ENCODE measurements at regions not wholly inside any gene's neighbourhood (a gene's known extent, or its start where the extent isn't known, plus 50 kb on each side); places are given as distances from the start of the nearest gene placed in this dataset.

DNA sequence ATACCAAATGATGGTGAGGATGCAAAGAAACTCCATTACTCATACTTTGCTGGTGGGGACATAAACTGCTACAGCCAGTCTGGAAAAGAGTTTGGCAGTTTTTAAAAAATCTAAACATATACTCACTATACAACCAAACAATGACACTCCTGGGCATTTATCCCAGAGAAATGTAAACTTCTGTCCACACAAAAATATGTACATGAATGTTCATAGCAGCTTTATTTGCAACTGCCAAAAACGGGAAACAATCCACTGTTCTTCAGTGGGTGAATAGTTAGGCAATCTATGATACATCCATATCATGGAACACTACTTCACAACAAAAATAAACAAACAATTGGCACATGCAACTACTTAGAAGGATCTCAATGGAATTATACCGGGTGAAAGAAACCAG lies 276.4 kb upstream of the SP8 start:
- Histone ChIP-seq H3K4me1 (ENCODE audit: low read depth) (peaks cover 11% of the 10 kb centered on the region), H3K36me3 (no peaks in the 10 kb centered on the region), H3K9me3 (ENCODE audit: low read depth) (no peaks in the 10 kb centered on the region), H3K27ac (no peak overlapping the region), H3K4me3 (no peak overlapping the region), H3K27me3 (no peaks in the 10 kb centered on the region)
- TF ChIP-seq, protein P1, sequence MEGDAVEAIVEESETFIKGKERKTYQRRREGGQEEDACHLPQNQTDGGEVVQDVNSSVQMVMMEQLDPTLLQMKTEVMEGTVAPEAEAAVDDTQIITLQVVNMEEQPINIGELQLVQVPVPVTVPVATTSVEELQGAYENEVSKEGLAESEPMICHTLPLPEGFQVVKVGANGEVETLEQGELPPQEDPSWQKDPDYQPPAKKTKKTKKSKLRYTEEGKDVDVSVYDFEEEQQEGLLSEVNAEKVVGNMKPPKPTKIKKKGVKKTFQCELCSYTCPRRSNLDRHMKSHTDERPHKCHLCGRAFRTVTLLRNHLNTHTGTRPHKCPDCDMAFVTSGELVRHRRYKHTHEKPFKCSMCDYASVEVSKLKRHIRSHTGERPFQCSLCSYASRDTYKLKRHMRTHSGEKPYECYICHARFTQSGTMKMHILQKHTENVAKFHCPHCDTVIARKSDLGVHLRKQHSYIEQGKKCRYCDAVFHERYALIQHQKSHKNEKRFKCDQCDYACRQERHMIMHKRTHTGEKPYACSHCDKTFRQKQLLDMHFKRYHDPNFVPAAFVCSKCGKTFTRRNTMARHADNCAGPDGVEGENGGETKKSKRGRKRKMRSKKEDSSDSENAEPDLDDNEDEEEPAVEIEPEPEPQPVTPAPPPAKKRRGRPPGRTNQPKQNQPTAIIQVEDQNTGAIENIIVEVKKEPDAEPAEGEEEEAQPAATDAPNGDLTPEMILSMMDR (IDR thresholded peaks at IDR 0.05; ENCODE audit: low read depth, low read length), result no peak
- no peak for DNase-seq (ENCODE audit: low read depth in 1 of 2, low spot score in 1 of 2)

DNA sequence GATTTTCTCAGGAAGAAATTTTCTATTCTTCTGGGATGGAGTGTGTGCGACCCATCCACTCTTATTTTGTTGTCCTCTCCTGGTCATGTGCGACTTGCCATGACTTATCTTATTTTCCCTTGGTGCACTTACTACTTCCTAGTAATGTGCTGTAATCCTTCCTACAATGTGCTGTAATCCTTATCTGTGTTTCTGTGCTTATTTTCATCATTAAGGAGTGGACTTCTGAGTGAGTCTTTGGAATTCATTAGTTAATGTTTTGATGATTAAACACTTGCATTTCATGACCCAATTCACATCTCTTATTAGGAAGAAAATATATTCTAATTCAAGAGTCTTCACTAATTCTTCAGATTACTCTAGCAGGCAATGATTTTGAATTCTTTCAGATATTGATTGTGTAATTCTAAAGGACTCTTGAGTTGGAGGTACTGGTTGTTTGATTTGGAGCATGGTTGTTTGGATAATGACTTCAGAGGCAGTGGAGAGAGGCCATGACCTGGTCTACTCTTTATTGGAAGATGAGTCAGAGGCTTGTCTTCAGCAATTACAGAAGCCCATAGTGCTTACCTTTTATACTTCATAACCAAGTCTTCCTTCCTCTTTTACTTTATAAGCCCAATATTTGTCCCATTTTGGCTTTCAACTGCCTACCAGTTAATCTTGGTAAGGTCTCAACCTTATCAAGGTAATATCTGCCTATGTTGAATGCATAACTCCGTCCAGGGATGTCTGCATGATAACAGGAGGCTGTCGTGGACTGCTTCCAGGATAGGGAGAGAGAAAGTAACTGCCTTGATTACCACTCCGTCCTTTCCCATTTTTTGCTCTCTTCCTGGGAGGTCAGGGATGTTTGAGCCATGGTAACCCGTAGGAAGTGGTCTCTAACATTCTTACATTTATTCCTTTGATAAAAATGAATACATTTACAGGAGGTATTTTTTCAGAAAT lies 278.3 kb upstream of the SP8 start:
- no peaks in the 10 kb centered on the region for H3K36me3 ChIP-seq
- no peak overlapping the region for H3K27ac ChIP-seq
- H3K4me3 ChIP-seq, result no peak overlapping the region
- DNase-seq (ENCODE audit: low read depth in 1 of 2, low spot score in 1 of 2), result no peak
- H3K9me3 ChIP-seq (ENCODE audit: low read depth), result no peaks in the 10 kb centered on the region
- H3K27me3 ChIP-seq, result no peaks in the 10 kb centered on the region
- TF ChIP-seq, protein P1 (IDR thresholded peaks at IDR 0.05; ENCODE audit: low read depth, low read length), result no peak
- H3K4me1 ChIP-seq (ENCODE audit: low read depth), result peaks cover 10% of the 10 kb centered on the region

DNA sequence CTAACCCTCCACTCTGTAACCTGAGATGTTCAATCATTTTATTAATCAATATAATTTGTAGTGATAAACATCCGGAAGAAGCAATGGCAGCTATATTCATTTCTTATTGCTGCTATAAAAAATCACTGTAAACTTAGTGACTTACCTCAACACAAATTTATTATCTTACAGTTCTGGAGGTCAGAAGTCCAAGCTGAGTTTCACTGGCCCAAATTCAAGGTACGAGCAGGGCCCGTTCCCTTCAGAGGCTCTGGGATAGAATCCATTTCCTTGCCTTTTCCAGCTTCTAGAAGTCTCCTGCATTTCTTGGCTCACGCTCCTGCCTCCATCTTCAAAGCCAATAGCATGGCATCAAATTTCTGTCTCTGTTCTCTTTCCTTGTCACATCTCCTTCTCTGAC lies 279.5 kb upstream of the SP8 start:
- H3K27ac ChIP-seq, result no peak overlapping the region
- H3K9me3 ChIP-seq (ENCODE audit: low read depth), result no peaks in the 10 kb centered on the region
- no peak overlapping the region for H3K4me3 ChIP-seq
- no peak for DNase-seq (ENCODE audit: low read depth in 1 of 2, low spot score in 1 of 2)
- TF ChIP-seq, protein P1 (IDR thresholded peaks at IDR 0.05; ENCODE audit: low read depth, low read length), result no peak
- peaks cover 7% of the 10 kb centered on the region for H3K4me1 ChIP-seq (ENCODE audit: low read depth)
- H3K27me3 ChIP-seq, result no peaks in the 10 kb centered on the region
- no peaks in the 10 kb centered on the region for H3K36me3 ChIP-seq

DNA sequence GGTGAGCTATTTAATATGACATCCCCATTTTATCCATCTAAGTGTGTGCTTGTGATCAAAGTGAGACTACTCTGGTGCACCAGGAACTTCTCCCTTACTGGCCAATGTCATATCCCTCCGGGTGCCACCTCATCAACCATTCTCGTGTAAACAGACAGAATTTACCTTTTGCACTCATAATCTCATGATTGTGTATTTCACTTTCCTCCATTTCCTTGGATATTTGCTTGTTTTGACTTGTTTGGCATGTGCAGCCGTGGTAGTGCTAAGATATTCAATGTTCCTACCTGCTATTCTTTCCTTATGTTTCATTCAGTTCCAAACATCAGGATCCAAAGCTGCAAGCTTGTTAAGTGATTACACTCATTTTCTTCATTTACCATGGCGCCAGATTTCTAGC lies 280.5 kb upstream of the SP8 start:
- no peak for DNase-seq (ENCODE audit: low read depth in 1 of 2, low spot score in 1 of 2)
- TF ChIP-seq, protein P1 (IDR thresholded peaks at IDR 0.05; ENCODE audit: low read depth, low read length), result no peak

DNA sequence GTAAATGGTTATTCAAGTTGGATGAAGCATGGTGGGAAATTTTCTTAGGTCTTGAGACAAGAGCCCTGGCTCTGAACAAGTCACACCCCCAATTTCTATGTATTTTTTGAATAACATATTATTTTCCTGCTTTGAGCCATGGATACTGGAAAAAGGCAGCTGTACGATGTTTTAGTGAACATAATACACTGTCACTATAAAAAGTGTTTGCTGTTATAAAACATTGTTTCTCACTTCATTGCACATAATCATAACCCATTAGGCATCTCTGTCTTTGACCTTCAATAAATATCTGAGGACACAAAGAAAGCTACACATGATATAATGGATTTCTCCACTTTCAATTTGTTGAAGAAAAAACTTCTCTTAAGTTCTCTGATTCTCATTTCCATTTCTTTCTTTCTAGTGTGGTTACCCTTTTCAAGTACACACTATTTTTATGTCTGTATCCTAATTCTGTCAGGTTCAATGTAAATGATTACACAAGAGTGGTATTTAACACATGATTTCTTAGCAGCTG lies 283.9 kb upstream of the SP8 start:
- no peak overlapping the region for H3K4me3 ChIP-seq
- no peak for DNase-seq (ENCODE audit: low read depth in 1 of 2, low spot score in 1 of 2)
- no peak overlapping the region for H3K27ac ChIP-seq
- H3K4me1 ChIP-seq (ENCODE audit: low read depth), result peaks cover 26% of the 10 kb centered on the region
- no peaks in the 10 kb centered on the region for H3K27me3 ChIP-seq
- TF ChIP-seq, protein P1 (IDR thresholded peaks at IDR 0.05; ENCODE audit: low read depth, low read length), result no peak
- no peaks in the 10 kb centered on the region for H3K9me3 ChIP-seq (ENCODE audit: low read depth)
- no peaks in the 10 kb centered on the region for H3K36me3 ChIP-seq

More for the DNA sequence above, 280.5 kb upstream of the SP8 start:
- no peak overlapping the region for H3K27ac ChIP-seq
- no peaks in the 10 kb centered on the region for H3K9me3 ChIP-seq (ENCODE audit: low read depth)
- H3K36me3 ChIP-seq, result no peaks in the 10 kb centered on the region
- H3K27me3 ChIP-seq, result no peaks in the 10 kb centered on the region
- H3K4me3 ChIP-seq, result no peak overlapping the region
- H3K4me1 ChIP-seq (ENCODE audit: low read depth), result peaks cover 15% of the 10 kb centered on the region
